HepG2 (cell line): ENCODE measurements at regions not wholly inside any gene's neighbourhood (a gene's known extent, or its start where the extent isn't known, plus 50 kb on each side); places are given as distances from the start of the nearest gene placed in this dataset.
A peak's percentile ranks its signal among the peaks of the same experiment; 100 is the strongest.

Experiments
- ATAC-seq: fragments of 200-7000 bp; cut with Tn5 transposase; 3 replicates; pipeline ENCODE4 v1.9.1; 2020; ENCODE audit warnings: mild to moderate bottlenecking, moderate library complexity
- BruUV-seq: library from RNA; stranded (reverse); fragments of 400-500 nt; replicated peaks from 2 replicates; lab custom pipeline; 2021; lab: Mats Ljungman, UMichigan
- CTCF ChIA-PET: fragments of 300-600 bp; formaldehyde crosslinking; extraction: SDS; loops from one replicate; lab custom pipeline; 2021; ENCODE audit warnings: low total read pairs, inconsistent platforms, low intra/inter-chr PET ratio; lab: Yijun Ruan, JAX
- POLR2A ChIA-PET: fragments of 350-600 bp; sonication (Branson Sonifier 250); formaldehyde crosslinking; loops from one replicate; lab custom pipeline; 2020; ENCODE audit warnings: antibody characterized with exemption, inconsistent platforms; lab: Yijun Ruan, JAX
- DNase-seq: peaks from one replicate; pipeline ENCODE4 v3.0.0-alpha.2; 2015; ENCODE audit warnings: low spot score
- FAIRE-seq: peaks from 3 replicates; lab custom pipeline; 2011; peaks lifted over from hg19 to GRCh38; lab: Jason Lieb, UNC
- H2AFZ ChIP-seq: one replicate; pipeline ENCODE4 v1.6.1; 2011; ENCODE audit warnings: low read length, inconsistent platforms
- H3K27ac ChIP-seq: fragments of 300-600 bp; 3 replicates; pipeline ENCODE4 v1.8.0; 2011; ENCODE audit warnings: mixed run types, mild to moderate bottlenecking, mixed read lengths, low read length, inconsistent platforms; ENCODE audit not compliant: insufficient read depth; ENCODE audit errors: extremely low read length
- H3K27me3 ChIP-seq, 2 experiments: fragments of 200-600 bp in 1 of 2; 2 replicates in 1 of 2; 3 replicates in 1 of 2; pipeline versions ENCODE4 v1.6.0 to v1.8.0; 2011; ENCODE audit warnings: low read length in 2 of 2, mild to moderate bottlenecking in 2 of 2, moderate library complexity in 2 of 2, inconsistent platforms in 1 of 2; ENCODE audit not compliant: insufficient read depth in 2 of 2, control insufficient read depth in 1 of 2
- H3K36me3 ChIP-seq, 2 experiments: fragments of 200-600 bp in 1 of 2; replicated peaks in 1 of 2; 2 replicates in 1 of 2; 3 replicates in 1 of 2; pipeline versions ENCODE4 v1.5.1 to v1.8.0; 2011; ENCODE audit warnings: low read length in 2 of 2, inconsistent platforms in 1 of 2; ENCODE audit not compliant: insufficient read depth in 2 of 2, control insufficient read depth in 1 of 2
- H3K4me1 ChIP-seq: 2 replicates; pipeline ENCODE4 v1.5.1; 2012; ENCODE audit warnings: low read length, inconsistent platforms; ENCODE audit not compliant: insufficient read depth
- H3K4me2 ChIP-seq: 2 replicates; pipeline ENCODE4 v1.6.0; 2011; ENCODE audit warnings: low read depth, low read length, inconsistent platforms
- H3K4me3 ChIP-seq, 3 experiments: fragments of 200-600 bp in 1 of 3; sonication (generic), shearing (Covaris generic) in 1 of 3; replicated peaks in 1 of 3; 2 replicates each; pipeline ENCODE4 v1.5.1; 2011 to 2016; ENCODE audit warnings: low read length in 3 of 3, inconsistent platforms in 2 of 3, low read depth in 2 of 3, mild to moderate bottlenecking in 2 of 3, control low read depth in 1 of 3, mixed read lengths in 1 of 3; ENCODE audit not compliant: insufficient read depth in 1 of 3
- H3K79me2 ChIP-seq: one replicate; pipeline ENCODE4 v1.6.1; 2011; ENCODE audit warnings: low read length, inconsistent platforms; ENCODE audit not compliant: insufficient read depth
- H3K9ac ChIP-seq: 2 replicates; pipeline ENCODE4 v1.6.0; 2011; ENCODE audit warnings: mild to moderate bottlenecking, low read depth, low read length, inconsistent platforms; ENCODE audit not compliant: insufficient read depth
- H3K9me3 ChIP-seq: 2 replicates; pipeline ENCODE4 v1.5.1; 2012; ENCODE audit warnings: mild to moderate bottlenecking, low read length
- H4K20me1 ChIP-seq: 2 replicates; pipeline ENCODE4 v1.6.0; 2011; ENCODE audit warnings: inconsistent platforms, mild to moderate bottlenecking, low read length, moderate library complexity; ENCODE audit not compliant: insufficient read depth
- ARNT2 ChIP-seq: sonication (generic); formaldehyde crosslinking; IDR thresholded peaks from 2 replicates; pipeline ENCODE4 v1.8.0; 2022; ENCODE audit warnings: mild to moderate bottlenecking, low read depth, missing genetic modification reagents, moderate library complexity
- FIP1L1 ChIP-seq: fragments of 200-400 bp; formaldehyde crosslinking; IDR thresholded peaks from 2 replicates; pipeline ENCODE4 v1.6.1; 2018; ENCODE audit warnings: low read depth, mild to moderate bottlenecking, low read length, moderate library complexity, borderline replicate concordance; ENCODE audit not compliant: insufficient read depth
- MAFK ChIP-seq, 2 experiments: IDR thresholded peaks in 1 of 2; conservative IDR thresholded peaks in 1 of 2; 2 replicates each; pipeline ENCODE4 v1.6.1; 2011; ENCODE audit warnings: improper control_type of control experiment in 2 of 2, low read length in 2 of 2
- SAFB2 ChIP-seq: sonication (generic); formaldehyde crosslinking; IDR thresholded peaks from 2 replicates; pipeline ENCODE4 v1.5.1; 2020; ENCODE audit warnings: missing genetic modification reagents, low read depth, mild to moderate bottlenecking, borderline replicate concordance
- STAT6 ChIP-seq: sonication (generic); formaldehyde crosslinking; IDR thresholded peaks from 2 replicates; pipeline ENCODE4 v1.4.0; 2020; ENCODE audit warnings: missing genetic modification reagents, mild to moderate bottlenecking, borderline replicate concordance
- ZNF20 ChIP-seq: sonication (generic); formaldehyde crosslinking; IDR thresholded peaks from 2 replicates; pipeline ENCODE4 v1.4.0; 2020; ENCODE audit warnings: mild to moderate bottlenecking, moderate library complexity, missing genetic modification reagents
- ZNF572 ChIP-seq: sonication (generic); formaldehyde crosslinking; IDR thresholded peaks from 2 replicates; pipeline ENCODE4 v1.5.1; 2020; ENCODE audit warnings: mild to moderate bottlenecking, missing genetic modification reagents
- ZNF670 ChIP-seq: sonication (generic); formaldehyde crosslinking; IDR thresholded peaks from 2 replicates; pipeline ENCODE4 v1.8.0; 2022; ENCODE audit warnings: mild to moderate bottlenecking, missing genetic modification reagents, borderline replicate concordance
- ZNF691 ChIP-seq: sonication (generic); formaldehyde crosslinking; IDR thresholded peaks from 2 replicates; pipeline ENCODE4 v1.4.0; 2020; ENCODE audit warnings: missing genetic modification reagents, low read depth, mild to moderate bottlenecking, borderline replicate concordance
- WGBS: methylation state at CpG from one replicate; pipeline ENCODE4 v1.1.6; 2017; ENCODE audit warnings: low lambda C conversion rate; 5-methylcytosine and 5-hydroxymethylcytosine counted together
- in situ Hi-C: cut with HindIII; loops from 2 replicates; pipeline ENCODE4 v1.10.0; 2017; ENCODE audit warnings: low pct_unique_long_range_greater_than_20kb; ENCODE audit not compliant: extremely low pct_ligation_motif_present
- intact Hi-C: fragments of 100-400 bp; cut with micrococcal nuclease; formaldehyde crosslinking; loops from one replicate; pipeline ENCODE4 v1.10.0; 2022; ENCODE audit not compliant: unreplicated experiment
- TF ChIP-seq, protein P1 (sequence below): sonication (generic); formaldehyde crosslinking; IDR thresholded peaks from 2 replicates; pipeline ENCODE4; 2020; ENCODE audit warnings: missing genetic modification reagents, mild to moderate bottlenecking, borderline replicate concordance

DNA sequence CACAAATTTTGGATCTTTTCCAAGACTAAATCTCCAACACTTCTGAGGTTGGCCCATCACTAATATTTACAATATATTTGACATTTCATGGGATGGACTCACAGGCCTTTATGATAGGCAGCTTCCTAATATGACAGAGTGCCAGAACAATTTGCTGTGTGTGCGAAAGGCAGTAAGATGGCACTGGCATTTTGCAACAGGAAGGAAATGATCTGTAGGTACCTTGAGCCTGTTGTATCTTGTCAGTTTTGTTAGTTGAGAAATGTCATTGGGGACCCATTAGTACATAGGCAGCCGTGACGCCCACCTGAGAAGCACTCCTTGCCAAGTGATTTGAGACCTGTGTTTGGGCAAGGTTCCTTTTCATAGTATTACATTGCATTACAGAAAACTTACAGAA is 153.4 kb upstream of the HEY2 start:
- no peak overlapping the region for H3K27ac ChIP-seq
- ATAC-seq (no peak), DNase-seq (no peak), FAIRE-seq (no peak)
- no TSS peak for BruUV-seq
- H3K4me1 ChIP-seq, result no peaks in the 10 kb centered on the region
- H2AFZ ChIP-seq, result no peak overlapping the region
- no peaks in the 10 kb centered on the region for H3K27me3 ChIP-seq
- no peak overlapping the region for H3K9ac ChIP-seq
- ChIA-PET POLR2A (no interaction called here), CTCF (no interaction called here)
- TF ChIP-seq MAFK (conservative IDR thresholded peaks at IDR 0.05 in 1 of 2, IDR thresholded peaks at IDR 0.05 in 1 of 2; ENCODE audit: low read length in 2 of 2), result peak in 1 of 2 experiments; percentile 26; a peak in 1 of 4 replicates
- no peak for TF ChIP-seq ZNF572 (CRISPR knock-in tag)
- TF ChIP-seq ARNT2 (CRISPR knock-in tag), result no peak
- TF ChIP-seq SAFB2 (CRISPR knock-in tag), result no peak
- no peak overlapping the region for H3K4me2 ChIP-seq
- no peaks in the 10 kb centered on the region for H3K9me3 ChIP-seq
- H3K36me3 ChIP-seq, result no peaks in the 10 kb centered on the region
- in situ Hi-C loops, result no loop called here
- H3K79me2 ChIP-seq, result no peaks in the 10 kb centered on the region
- no peaks in the 10 kb centered on the region for H4K20me1 ChIP-seq
- no peak overlapping the region for H3K4me3 ChIP-seq
- WGBS, result 24% methylated on average over 3 of the region's 3 CpGs
- intact Hi-C loops, result no loop called here

- H2AFZ ChIP-seq, result no peak overlapping the region
- no peaks in the 10 kb centered on the region for H3K27me3 ChIP-seq
- H3K9me3 ChIP-seq, result no peaks in the 10 kb centered on the region
- ATAC-seq (no peak), DNase-seq (no peak), FAIRE-seq (no peak)
- no peak overlapping the region for H3K4me3 ChIP-seq
- H4K20me1 ChIP-seq, result no peaks in the 10 kb centered on the region
- H3K36me3 ChIP-seq, result no peaks in the 10 kb centered on the region
- ChIA-PET CTCF (no interaction called here), POLR2A (no interaction called here)
- 22% methylated on average over 7 of the region's 7 CpGs for WGBS
- no TSS peak for BruUV-seq
- intact Hi-C loops (no loop called here), in situ Hi-C loops (no loop called here)
- H3K79me2 ChIP-seq, result no peaks in the 10 kb centered on the region
- no peak overlapping the region for H3K27ac ChIP-seq
- H3K4me2 ChIP-seq, result no peak overlapping the region
- no peak overlapping the region for H3K9ac ChIP-seq
- no peaks in the 10 kb centered on the region for H3K4me1 ChIP-seq
- TF ChIP-seq, protein P1, sequence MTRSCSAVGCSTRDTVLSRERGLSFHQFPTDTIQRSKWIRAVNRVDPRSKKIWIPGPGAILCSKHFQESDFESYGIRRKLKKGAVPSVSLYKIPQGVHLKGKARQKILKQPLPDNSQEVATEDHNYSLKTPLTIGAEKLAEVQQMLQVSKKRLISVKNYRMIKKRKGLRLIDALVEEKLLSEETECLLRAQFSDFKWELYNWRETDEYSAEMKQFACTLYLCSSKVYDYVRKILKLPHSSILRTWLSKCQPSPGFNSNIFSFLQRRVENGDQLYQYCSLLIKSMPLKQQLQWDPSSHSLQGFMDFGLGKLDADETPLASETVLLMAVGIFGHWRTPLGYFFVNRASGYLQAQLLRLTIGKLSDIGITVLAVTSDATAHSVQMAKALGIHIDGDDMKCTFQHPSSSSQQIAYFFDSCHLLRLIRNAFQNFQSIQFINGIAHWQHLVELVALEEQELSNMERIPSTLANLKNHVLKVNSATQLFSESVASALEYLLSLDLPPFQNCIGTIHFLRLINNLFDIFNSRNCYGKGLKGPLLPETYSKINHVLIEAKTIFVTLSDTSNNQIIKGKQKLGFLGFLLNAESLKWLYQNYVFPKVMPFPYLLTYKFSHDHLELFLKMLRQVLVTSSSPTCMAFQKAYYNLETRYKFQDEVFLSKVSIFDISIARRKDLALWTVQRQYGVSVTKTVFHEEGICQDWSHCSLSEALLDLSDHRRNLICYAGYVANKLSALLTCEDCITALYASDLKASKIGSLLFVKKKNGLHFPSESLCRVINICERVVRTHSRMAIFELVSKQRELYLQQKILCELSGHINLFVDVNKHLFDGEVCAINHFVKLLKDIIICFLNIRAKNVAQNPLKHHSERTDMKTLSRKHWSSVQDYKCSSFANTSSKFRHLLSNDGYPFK (CRISPR knock-in tag), result no peak
- TF ChIP-seq STAT6 (CRISPR knock-in tag) (no peak), ZNF670 (no peak), ZNF20 (CRISPR knock-in tag) (no peak), FIP1L1 (no peak), ZNF691 (CRISPR knock-in tag) (no peak)
These were observed 151.8 kb upstream of the HEY2 start for GRCh38 chr6:125597411-125598253.
